Activated T-cell treated with anti-CD3 and anti-CD28 coated beads, Interleukin-2, amount 50 U/mL, for 1 hour (primary cell): ENCODE measurements at regions not wholly inside any gene's neighbourhood (a gene's known extent, or its start where the extent isn't known, plus 50 kb on each side); places are given as distances from the start of the nearest gene placed in this dataset.

ENCODE experiments used
- DNase-seq: peaks from one replicate; pipeline ENCODE4 v3.0.0-alpha.2; 2020

- DNase-seq: no peak
Measured at GRCh38 chr1:184813528-184814089, 59.0 kb upstream of the EDEM3 start.

GRCh38 chr1:184811439-184812111 is 56.9 kb upstream of the EDEM3 start:
- DNase-seq: no peak

GRCh38 chr1:184810735-184811343 is 56.2 kb upstream of the EDEM3 start:
- no peak for DNase-seq

- no peak for DNase-seq
Measured at GRCh38 chr1:184806296-184806721, 51.7 kb upstream of the EDEM3 start.

GRCh38 chr1:184805667-184806295 is 51.1 kb upstream of the EDEM3 start:
- peak; percentile 83 for DNase-seq
